T1000 (cell line): ENCODE measurements at regions not wholly inside any gene's neighbourhood (a gene's known extent, or its start where the extent isn't known, plus 50 kb on each side); places are given as distances from the start of the nearest gene placed in this dataset.
A peak's percentile ranks its signal among the peaks of the same experiment; 100 is the strongest.

ENCODE experiments used
- DNase-seq: peaks from one replicate; lab custom pipeline; 2025; ENCODE audit warnings: mixed read lengths; lab: John Stamatoyannopoulos, UW

- DNase-seq: no peak
These were observed 149.9 kb upstream of the IRF2BP2 start for GRCh38 chr1:234759888-234760287.

DNA sequence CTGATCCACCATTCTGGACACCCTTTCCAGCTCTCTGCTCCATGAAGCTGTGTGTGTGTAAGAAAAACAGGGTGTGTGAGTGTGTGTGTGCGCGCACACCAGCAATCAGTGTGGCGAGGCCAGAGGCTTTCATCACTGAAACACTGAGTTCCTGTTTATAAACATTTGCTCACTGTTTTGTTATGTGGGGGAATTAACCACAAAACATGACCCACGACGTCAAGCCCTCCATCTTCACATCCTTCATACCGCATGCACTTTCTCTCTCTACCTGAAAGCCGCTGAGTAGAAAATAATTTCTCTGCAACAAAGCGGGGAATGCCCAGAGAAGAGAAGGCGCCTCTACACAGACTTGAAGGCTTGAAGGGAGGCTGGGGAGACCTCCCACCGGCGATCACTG is 148.9 kb upstream of the IRF2BP2 start:
- no peak for DNase-seq

DNA sequence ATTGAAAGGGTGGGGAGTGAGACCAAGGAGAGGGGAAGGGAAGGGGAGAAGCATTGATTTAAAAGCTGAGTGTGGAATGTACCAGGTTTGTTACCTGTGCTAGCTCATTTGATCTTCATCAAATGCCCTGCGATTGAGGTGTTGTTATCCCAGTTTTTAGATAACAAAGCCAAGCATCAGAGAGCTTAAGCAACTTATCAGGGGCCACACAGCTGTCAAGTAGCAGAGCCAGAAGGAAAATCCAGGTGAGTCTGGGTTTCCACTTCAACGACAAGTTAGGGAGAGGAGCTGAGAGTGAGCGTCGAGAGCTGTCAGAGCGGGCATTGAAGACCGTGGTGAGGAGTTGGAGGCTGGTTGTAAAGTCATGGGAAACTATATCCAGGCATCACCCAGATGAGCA is 146.9 kb upstream of the IRF2BP2 start:
- DNase-seq: no peak

DNA sequence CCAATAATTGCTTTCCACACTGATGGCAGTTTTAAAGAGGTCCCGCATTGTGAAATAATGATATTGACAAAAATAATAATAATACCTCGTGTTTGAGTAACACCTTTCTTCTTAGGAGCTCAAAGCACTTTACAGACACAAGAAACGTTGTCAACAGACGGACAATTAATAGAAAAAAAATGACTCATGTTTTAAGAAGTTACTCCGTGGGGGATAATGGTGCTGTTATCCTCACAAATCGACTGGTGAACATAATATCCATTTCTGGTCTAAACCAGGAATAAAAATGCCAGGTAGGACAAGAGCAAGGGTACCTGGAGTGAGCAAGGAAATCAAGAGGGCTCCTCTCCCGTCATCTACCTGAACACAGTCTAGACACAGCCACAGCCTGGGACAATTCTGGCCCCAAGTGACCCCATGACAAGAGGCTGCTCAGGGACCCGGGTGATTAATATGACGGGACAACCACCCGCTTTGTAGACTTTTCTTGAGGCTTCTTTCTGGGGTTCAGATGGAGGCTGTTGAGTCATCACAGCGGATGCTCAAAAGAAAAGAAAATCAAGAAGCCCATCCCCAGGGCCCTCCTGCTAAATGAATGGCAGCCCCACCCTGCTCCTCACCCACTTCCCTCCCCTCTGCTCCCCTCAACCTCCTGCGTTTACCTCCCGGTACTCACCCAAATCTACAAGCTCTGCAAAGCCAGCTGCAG is 146.2 kb upstream of the IRF2BP2 start:
- DNase-seq: no peak

- peak; percentile 46 for DNase-seq
These were observed 145.5 kb upstream of the IRF2BP2 start for GRCh38 chr1:234755449-234755863.

DNA sequence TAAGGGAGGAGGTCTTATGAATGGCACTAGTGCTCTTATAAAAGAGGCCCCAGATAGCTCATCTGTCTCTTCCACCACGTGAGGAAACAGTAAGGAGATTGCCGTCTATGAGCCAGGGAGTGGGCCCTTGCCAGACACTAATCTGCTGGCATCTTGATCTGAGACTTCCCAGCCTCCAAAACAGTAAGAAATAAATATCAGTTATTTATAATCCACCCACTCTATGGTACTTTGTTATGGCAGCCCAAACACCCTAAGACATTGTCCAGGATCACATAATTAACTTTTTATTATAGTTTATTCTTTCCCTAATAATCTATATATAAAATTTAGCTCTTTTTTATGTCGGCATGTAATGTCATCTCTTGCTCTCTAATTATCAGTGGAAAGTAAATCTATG is 144.0 kb upstream of the IRF2BP2 start:
- DNase-seq: no peak

DNA sequence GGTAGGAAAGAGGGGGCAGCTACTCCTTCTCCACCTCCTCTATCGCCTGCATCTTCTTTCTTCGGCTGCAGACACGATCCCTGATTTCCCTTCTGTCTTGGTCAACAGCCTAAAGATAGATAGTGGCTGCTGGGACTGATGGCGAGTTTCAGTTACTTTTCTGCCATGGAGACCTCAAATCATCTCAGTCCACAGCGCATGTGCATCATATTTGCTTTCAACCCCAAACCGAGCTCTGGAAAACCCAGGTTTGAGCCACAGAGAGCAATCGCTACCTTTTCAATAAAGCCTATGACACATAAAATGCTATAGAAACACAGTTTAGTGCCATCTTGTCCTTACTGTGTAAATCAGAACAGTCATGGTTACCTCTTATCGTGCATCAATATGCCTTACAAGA is 142.9 kb upstream of the IRF2BP2 start:
- no peak for DNase-seq

- no peak for DNase-seq
These were observed 141.7 kb upstream of the IRF2BP2 start for GRCh38 chr1:234751678-234752077.

DNA sequence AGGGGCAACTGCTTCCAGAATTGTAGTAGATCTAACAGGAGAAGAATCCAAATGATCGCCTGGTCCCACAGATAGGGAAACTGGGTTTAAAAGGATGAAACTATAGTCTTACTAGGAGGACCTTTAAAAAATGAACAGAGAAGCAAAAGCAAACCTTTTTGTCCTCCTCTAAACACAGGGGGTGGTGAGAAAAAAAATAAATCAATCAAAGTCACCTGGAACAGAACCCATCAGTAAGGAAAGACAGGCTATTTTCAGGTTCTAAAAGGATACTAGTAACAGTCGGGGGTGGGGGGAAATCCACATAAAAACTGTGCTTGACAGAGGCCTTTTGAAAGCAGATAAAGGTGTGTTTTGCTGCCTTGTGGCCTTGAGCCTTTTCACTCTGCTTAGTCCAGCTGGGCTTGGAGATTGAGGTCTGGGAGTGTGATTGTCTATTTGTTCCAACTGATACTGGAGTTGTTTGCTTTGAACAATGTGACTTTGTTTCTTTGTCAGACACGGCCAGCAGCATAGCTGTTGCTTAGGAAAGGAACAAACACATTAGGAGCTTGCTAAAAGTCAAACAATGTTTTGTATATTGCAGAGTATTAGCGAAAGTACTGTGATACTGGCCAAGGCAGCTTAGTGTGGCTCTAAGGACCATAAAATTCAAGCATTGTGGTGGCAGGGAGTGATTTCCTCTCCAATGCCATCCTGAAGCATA is 141.1 kb upstream of the IRF2BP2 start:
- DNase-seq: no peak

- no peak for DNase-seq
These were observed 138.7 kb upstream of the IRF2BP2 start for GRCh38 chr1:234748713-234749112.

DNA sequence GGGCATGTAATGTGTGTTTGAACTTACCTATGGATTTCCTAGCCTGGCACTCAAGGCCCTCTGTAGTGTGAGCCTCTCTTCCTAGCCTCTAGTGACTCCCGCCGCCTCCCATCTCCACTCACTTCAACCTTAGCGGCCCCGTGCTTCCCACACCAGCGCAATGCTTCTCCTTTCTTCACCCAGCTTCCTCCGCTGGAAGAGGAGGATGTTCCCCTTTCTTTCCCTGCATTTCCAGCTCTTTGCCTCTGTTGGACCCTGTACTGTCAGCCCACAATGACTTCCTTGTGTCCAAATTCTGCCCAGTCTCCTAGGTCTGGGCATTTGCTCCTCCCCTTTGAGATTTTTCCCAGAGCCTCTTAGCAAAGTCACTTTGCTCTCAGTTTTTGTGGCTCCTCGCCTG is 138.1 kb upstream of the IRF2BP2 start:
- no peak for DNase-seq

- no peak for DNase-seq
These were observed 136.8 kb upstream of the IRF2BP2 start for GRCh38 chr1:234746798-234747196.

DNA sequence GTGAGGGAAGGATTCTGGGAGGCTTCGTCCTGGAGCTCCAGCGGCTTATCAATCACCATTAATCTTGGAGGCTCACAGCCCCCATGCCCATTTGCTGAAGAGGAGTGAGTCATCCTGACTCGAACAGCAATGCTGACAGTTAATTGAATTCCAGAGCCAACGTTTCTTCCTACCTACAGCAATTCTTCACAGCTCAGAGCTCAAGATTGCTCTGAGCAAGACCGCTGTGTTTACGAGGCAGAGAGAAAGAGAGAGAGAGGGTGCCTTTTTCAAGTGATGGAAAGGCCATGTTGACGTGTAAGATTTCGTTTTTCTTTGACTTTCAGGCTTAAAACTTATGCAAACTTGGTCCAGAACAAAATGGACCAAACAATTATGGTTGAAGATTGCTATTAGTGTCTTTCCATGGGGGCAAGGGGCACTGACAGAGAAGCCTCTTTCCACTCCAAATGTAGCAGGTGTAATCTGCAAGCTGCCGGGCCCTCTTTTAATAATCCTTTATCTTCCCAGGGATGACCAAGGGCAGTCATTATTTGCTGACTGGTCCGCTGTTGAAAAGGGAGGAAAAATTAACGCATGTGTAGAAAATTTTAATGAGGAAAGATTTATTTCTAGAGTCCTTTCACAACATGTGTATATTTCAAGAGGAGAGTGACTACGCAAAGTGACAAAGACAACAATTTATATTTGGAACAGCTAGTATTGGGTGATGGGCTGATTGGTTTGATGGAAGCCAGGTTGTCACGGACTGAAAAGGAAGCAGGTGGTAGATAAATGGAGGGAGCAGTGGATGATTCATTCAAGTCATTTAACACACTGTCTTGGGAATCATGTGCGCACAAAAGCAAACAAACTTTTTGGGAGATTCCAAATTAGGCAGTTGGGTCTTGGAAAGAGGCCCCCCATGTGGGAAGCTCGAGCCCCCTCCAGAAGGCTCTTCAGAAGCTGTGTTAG is 136.1 kb upstream of the IRF2BP2 start:
- DNase-seq: no peak

DNA sequence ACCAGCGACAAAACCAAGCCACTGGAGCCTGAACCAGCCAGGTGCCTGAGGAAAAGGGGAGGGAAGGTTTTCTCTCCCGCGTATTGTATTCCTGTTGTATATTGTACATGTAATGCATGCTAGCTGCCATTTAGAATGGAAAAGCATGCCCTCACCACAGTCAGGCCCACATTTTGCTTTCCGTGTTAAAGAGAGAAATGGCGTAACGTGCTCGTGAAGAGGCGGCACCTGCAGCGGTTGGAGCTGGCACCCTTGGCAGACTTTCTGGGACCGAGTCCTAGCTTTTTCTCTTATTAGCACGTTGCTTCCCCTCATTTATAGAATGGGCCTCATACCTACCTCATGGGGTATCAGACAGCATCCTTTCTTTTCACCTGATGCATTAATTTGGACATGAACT is 135.3 kb upstream of the IRF2BP2 start:
- DNase-seq: no peak

- no peak for DNase-seq
These were observed 134.0 kb upstream of the IRF2BP2 start for GRCh38 chr1:234743791-234744611.

- no peak for DNase-seq
These were observed 132.6 kb upstream of the IRF2BP2 start for GRCh38 chr1:234742622-234743021.

GRCh38 chr1:234737967-234738314 is 128.0 kb upstream of the IRF2BP2 start:
- no peak for DNase-seq

DNA sequence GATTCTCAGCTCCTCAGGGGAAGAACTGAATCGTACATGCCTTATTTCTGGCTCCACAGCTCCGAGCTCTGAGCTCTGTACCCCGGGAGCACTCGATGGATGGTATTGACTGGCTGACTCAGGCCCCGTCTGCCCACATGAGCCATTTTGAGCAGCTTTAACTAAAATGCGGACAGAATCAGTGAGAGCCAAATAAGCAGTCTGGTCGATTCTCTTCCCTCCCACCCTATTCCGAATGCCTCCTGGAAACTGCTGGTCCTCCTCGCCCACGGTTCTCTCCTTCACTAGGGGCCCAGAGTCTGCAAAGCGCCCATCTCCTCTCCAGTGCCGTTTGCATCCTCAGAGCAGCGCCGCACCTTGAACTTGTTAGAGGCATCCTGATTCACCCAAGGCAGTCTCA is 125.9 kb upstream of the IRF2BP2 start:
- DNase-seq: no peak

DNA sequence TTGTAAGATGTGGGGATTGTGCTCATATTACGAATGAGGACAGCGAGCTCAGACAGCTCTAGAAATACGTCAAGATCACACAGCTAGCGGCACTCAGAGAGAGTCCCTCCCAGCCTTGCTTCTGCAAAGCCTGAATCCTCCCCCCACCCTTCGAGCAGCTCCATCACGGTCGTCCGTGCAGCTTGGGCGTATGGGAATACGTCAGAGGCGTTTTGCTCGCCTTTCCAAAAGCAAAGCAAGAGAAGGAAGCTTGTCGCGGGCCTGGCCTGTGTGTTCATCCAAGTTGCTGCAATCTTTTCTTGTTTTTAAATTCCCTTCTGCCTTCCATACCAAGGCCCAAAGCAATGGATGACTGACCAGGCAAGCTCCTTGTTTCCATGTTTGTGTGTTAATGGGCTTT is 125.5 kb upstream of the IRF2BP2 start:
- DNase-seq: no peak

DNA sequence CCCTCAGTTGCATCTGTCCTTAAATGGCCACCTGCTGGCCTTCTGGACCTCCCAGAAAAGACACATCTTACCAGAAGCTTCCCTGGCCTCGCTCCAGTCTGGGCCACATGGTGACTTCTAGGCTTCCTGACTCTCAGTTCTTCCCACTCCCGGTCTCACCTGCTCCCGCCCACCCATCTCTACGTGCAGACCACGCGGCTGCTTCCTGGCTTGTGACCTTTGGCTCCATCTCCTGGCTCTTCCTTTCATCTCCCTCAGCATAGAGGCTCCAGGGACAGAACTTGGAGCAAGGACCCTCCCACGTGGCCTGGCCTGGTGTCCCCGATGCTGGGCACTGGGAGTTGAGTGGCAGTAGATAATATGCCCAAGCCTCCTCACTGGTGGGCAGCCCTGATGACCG is 124.9 kb upstream of the IRF2BP2 start:
- no peak for DNase-seq

DNA sequence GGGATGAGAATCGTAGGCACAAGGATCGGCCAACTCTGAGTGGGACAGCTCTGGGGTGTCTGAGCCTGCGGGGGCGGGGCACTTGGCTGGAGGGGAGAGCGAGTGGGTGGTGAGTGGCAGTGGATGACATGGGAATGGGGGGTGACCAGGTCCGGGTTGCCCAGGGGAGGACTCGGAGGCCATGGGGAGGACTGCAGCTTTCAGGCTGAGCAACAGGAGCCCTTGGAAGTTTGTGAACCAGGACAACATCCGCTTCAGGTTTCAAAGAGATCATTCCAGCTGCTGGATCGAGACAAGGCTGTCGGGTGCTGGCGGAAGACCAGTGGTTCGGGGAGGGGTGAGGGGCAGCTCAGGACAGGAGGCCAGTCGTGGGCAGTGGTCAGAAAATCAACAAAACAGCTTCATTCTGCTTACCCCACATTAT is 124.4 kb upstream of the IRF2BP2 start:
- DNase-seq: no peak

GRCh38 chr1:234733427-234733826 is 123.4 kb upstream of the IRF2BP2 start:
- DNase-seq: no peak
